ENCODE measurements at regions not wholly inside any gene's neighbourhood (a gene's known extent, or its start where the extent isn't known, plus 50 kb on each side); places are given as distances from the start of the nearest gene placed in this dataset.

GRCh38 chr10:90975096-90975495 is 54.2 kb upstream of the ANKRD1 start:
- DNase-seq (ENCODE audit: low spot score) = no peak
- no peak for FAIRE-seq

- FAIRE-seq = no peak
- DNase-seq (ENCODE audit: low spot score) = no peak
Measured at GRCh38 chr10:90977162-90977854, 56.4 kb upstream of the ANKRD1 start.

- no peak for FAIRE-seq
- no peak for DNase-seq (ENCODE audit: low spot score)
Measured at GRCh38 chr10:90977855-90978486, 57.1 kb upstream of the ANKRD1 start.

- DNase-seq (ENCODE audit: low spot score) (no peak), FAIRE-seq (no peak)
Measured at GRCh38 chr10:90982406-90983008, 61.6 kb upstream of the ANKRD1 start.

GRCh38 chr10:90983914-90984549 is 63.1 kb upstream of the ANKRD1 start:
- no peak for DNase-seq (ENCODE audit: low spot score)
- no peak for FAIRE-seq

GRCh38 chr10:90984898-90985297 is 64.0 kb upstream of the ANKRD1 start:
- DNase-seq (ENCODE audit: low spot score) (no peak), FAIRE-seq (no peak)

GRCh38 chr10:90985321-90985933 is 64.5 kb upstream of the ANKRD1 start:
- no peak for DNase-seq (ENCODE audit: low spot score)
- no peak for FAIRE-seq

GRCh38 chr10:90986136-90986760 is 65.4 kb upstream of the ANKRD1 start:
- DNase-seq (ENCODE audit: low spot score) = no peak
- FAIRE-seq = no peak

GRCh38 chr10:90986870-90987269 is 66.0 kb upstream of the ANKRD1 start:
- no peak for FAIRE-seq

GRCh38 chr10:90987383-90987782 is 66.5 kb upstream of the ANKRD1 start:
- DNase-seq (ENCODE audit: low spot score) = no peak
- no peak for FAIRE-seq

More at GRCh38 chr10:90986870-90987269, 66.0 kb upstream of the ANKRD1 start:
- DNase-seq (ENCODE audit: low spot score) = no peak

GRCh38 chr10:90988024-90988423 is 67.1 kb upstream of the ANKRD1 start:
- no peak for FAIRE-seq

GRCh38 chr10:90988802-90989201 is 67.9 kb upstream of the ANKRD1 start:
- DNase-seq (ENCODE audit: low spot score) (no peak), FAIRE-seq (no peak)

More at GRCh38 chr10:90988024-90988423, 67.1 kb upstream of the ANKRD1 start:
- DNase-seq (ENCODE audit: low spot score) = no peak

GRCh38 chr10:90989378-90989777 is 68.5 kb upstream of the ANKRD1 start:
- DNase-seq (ENCODE audit: low spot score) (no peak), FAIRE-seq (no peak)

- FAIRE-seq (no peak), DNase-seq (ENCODE audit: low spot score) (no peak)
Measured at GRCh38 chr10:90992462-90992861, 71.6 kb upstream of the ANKRD1 start.

GRCh38 chr10:90993340-90993739 is 72.5 kb upstream of the ANKRD1 start:
- DNase-seq (ENCODE audit: low spot score) (no peak), FAIRE-seq (no peak)

- DNase-seq (ENCODE audit: low spot score) = no peak
- FAIRE-seq = no peak
Measured at GRCh38 chr10:90997670-90998069, 76.8 kb upstream of the ANKRD1 start.

- DNase-seq (ENCODE audit: low spot score) (no peak), FAIRE-seq (no peak)
Measured at GRCh38 chr10:90998733-90999511, 78.0 kb upstream of the ANKRD1 start.

GRCh38 chr10:90999512-91000172 is 78.8 kb upstream of the ANKRD1 start:
- no peak for DNase-seq (ENCODE audit: low spot score)
- no peak for FAIRE-seq

GRCh38 chr10:91000470-91000869 is 79.6 kb upstream of the ANKRD1 start:
- DNase-seq (ENCODE audit: low spot score) = no peak
- no peak for FAIRE-seq

GRCh38 chr10:91000985-91001384 is 80.1 kb upstream of the ANKRD1 start:
- DNase-seq (ENCODE audit: low spot score) = no peak
- FAIRE-seq = no peak

Data from RCC 7860 (cell line).